ENCODE measurements at regions not wholly inside any gene's neighbourhood (a gene's known extent, or its start where the extent isn't known, plus 50 kb on each side); places are given as distances from the start of the nearest gene placed in this dataset.
"Not testable (repeated sequence)": the region's sequence is repeated elsewhere in the genome, so short reads cannot be mapped to it uniquely, and the experiment has no call there.

GRCh38 chr6:167230288-167230687 lies 60.8 kb upstream of the UNC93A start (continued):
- no peak for TF ChIP-seq NFATC4 (CRISPR knock-in tag; IDR thresholded peaks at IDR 0.05)

DNA sequence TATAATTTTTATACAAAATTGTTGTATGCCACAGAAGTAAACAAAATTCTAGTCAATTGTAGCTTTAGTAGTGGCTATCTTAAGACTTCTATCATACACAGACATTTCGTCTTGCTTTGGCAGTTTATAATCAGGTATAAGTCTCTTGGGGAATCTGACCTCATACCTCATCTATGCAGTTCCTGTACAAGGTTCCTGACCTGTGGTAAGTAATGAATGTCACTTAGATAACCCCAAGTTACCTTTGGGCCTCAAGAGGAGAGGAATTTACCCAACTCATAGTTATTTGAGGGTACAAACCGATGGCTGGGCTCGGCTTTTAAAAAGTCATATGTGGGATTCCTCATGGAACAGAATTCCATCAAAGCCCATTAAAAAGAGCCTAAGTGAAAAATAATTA lies 58.8 kb upstream of the UNC93A start:
- DNase-seq (ENCODE audit: low spot score): no peak
- Mint-ChIP-seq H3K36me3 (peaks cover 62% of the 10 kb centered on the region), H3K27ac (peak overlapping the region; percentile 81), H3K27me3 (ENCODE audit: low read depth) (no peaks in the 10 kb centered on the region), H3K4me3 (peak overlapping the region; percentile 44), H3K9me3 (no peaks in the 10 kb centered on the region), H3K4me1 (peaks cover 67% of the 10 kb centered on the region)
- POLR2A ChIA-PET: no interaction called here
- TF ChIP-seq ELF4 (CRISPR knock-in tag; IDR thresholded peaks at IDR 0.05; ENCODE audit: low read depth): no peak
- TF ChIP-seq, protein P1, sequence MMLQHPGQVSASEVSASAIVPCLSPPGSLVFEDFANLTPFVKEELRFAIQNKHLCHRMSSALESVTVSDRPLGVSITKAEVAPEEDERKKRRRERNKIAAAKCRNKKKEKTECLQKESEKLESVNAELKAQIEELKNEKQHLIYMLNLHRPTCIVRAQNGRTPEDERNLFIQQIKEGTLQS (CRISPR knock-in tag; conservative IDR thresholded peaks at IDR 0.05): no peak
- TF ChIP-seq ZNF121 (CRISPR knock-in tag; IDR thresholded peaks at IDR 0.05): no peak
- no peak for TF ChIP-seq FOXJ3 (CRISPR knock-in tag; IDR thresholded peaks at IDR 0.05; ENCODE audit: borderline replicate concordance)
- no peak for TF ChIP-seq NR1H2 (CRISPR knock-in tag; IDR thresholded peaks at IDR 0.05)
- no peak for ATAC-seq
- CTCF ChIA-PET: no interaction called here

- peaks cover 72% of the 10 kb centered on the region for H3K4me1 Mint-ChIP-seq
- TF ChIP-seq FOXK1 (CRISPR knock-in tag; IDR thresholded peaks at IDR 0.05) (no peak), CREB1 (CRISPR knock-in tag; IDR thresholded peaks at IDR 0.05) (no peak), MYBL2 (CRISPR knock-in tag; IDR thresholded peaks at IDR 0.05) (no peak), ESRRA (CRISPR knock-in tag; IDR thresholded peaks at IDR 0.05; ENCODE audit: borderline replicate concordance) (no peak), SMAD4 (CRISPR knock-in tag; IDR thresholded peaks at IDR 0.05) (no peak)
- no peak for DNase-seq (ENCODE audit: low spot score)
- H3K4me3 Mint-ChIP-seq: peak overlapping the region; percentile 44
- CTCF ChIA-PET: interaction anchor here (1.0 to 1.3 kb wide), 2 partner anchors 11 to 53 kb away, joined by 3 to 4 read pairs; no protein-coding TSS in a partner anchor
- ATAC-seq: no peak
- POLR2A ChIA-PET: no interaction called here
- H3K9me3 Mint-ChIP-seq: no peaks in the 10 kb centered on the region
- peak overlapping the region; percentile 81 for H3K27ac Mint-ChIP-seq
- no peaks in the 10 kb centered on the region for H3K27me3 Mint-ChIP-seq (ENCODE audit: low read depth)
- H3K36me3 Mint-ChIP-seq: peaks cover 71% of the 10 kb centered on the region
Observed at GRCh38 chr6:167233490-167233889, 57.6 kb upstream of the UNC93A start.

- CTCF ChIA-PET; POLR2A ChIA-PET; H3K9me3 Mint-ChIP-seq; H3K27me3 Mint-ChIP-seq (ENCODE audit: low read depth); DNase-seq (ENCODE audit: low spot score): not testable (repeated sequence)
- ATAC-seq: peak; percentile 19
- peak overlapping the region; percentile 98 for H3K27ac Mint-ChIP-seq
- peak overlapping the region; percentile 48 for H3K4me3 Mint-ChIP-seq
- H3K36me3 Mint-ChIP-seq: peaks cover 72% of the 10 kb centered on the region
- peaks cover 83% of the 10 kb centered on the region for H3K4me1 Mint-ChIP-seq
Observed at GRCh38 chr6:167234576-167234975, 56.5 kb upstream of the UNC93A start.

GRCh38 chr6:167235005-167235404 lies 56.1 kb upstream of the UNC93A start:
- Mint-ChIP-seq H3K27me3 (ENCODE audit: low read depth) (no peaks in the 10 kb centered on the region), H3K4me1 (peaks cover 82% of the 10 kb centered on the region), H3K27ac (peak overlapping the region; percentile 98), H3K9me3 (no peaks in the 10 kb centered on the region; the same call in 1 of the 2 replicates), H3K36me3 (peaks cover 69% of the 10 kb centered on the region), H3K4me3 (peak overlapping the region; percentile 48)
- ATAC-seq (no peak), DNase-seq (ENCODE audit: low spot score) (no peak)
- TF ChIP-seq ESRRA (CRISPR knock-in tag; IDR thresholded peaks at IDR 0.05; ENCODE audit: borderline replicate concordance): 0 out of 2 replicates have a peak, but pooled peaks have one; percentile 11
- TF ChIP-seq TP53 (CRISPR knock-in tag; IDR thresholded peaks at IDR 0.05): no peak
- no peak for TF ChIP-seq PRRX2 (CRISPR knock-in tag; IDR thresholded peaks at IDR 0.05)
- 0 out of 2 replicates have a peak, but pooled peaks have one; percentile 21 for TF ChIP-seq FOXP1 (CRISPR knock-in tag; IDR thresholded peaks at IDR 0.05; ENCODE audit: borderline replicate concordance)
- TF ChIP-seq, protein P2, sequence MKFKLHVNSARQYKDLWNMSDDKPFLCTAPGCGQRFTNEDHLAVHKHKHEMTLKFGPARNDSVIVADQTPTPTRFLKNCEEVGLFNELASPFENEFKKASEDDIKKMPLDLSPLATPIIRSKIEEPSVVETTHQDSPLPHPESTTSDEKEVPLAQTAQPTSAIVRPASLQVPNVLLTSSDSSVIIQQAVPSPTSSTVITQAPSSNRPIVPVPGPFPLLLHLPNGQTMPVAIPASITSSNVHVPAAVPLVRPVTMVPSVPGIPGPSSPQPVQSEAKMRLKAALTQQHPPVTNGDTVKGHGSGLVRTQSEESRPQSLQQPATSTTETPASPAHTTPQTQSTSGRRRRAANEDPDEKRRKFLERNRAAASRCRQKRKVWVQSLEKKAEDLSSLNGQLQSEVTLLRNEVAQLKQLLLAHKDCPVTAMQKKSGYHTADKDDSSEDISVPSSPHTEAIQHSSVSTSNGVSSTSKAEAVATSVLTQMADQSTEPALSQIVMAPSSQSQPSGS (CRISPR knock-in tag; IDR thresholded peaks at IDR 0.05; ENCODE audit: borderline replicate concordance, low read depth): no peak
- ChIA-PET CTCF (no interaction called here), POLR2A (no interaction called here)
